Upper lobe of left lung (tissue), 6 donors: ENCODE measurements at regions not wholly inside any gene's neighbourhood (a gene's known extent, or its start where the extent isn't known, plus 50 kb on each side); places are given as distances from the start of the nearest gene placed in this dataset.

Experiments used
- ATAC-seq, 2 donors: fragments of 200-7000 bp; cut with Tn5 transposase; one replicate each; pipeline ENCODE4 v1.9.1; 2022; ENCODE audit warnings: mild to moderate bottlenecking in 2 of 2, moderate library complexity in 2 of 2; ENCODE audit not compliant: low FRiP score in 2 of 2
- DNase-seq, 2 donors: peaks; one replicate each; pipeline ENCODE4 v3.0.0-alpha.2; 2019 to 2020
- H3K27ac ChIP-seq, 4 donors: fragments of 200-600 bp; sonication (generic); one replicate each; pipeline ENCODE4 v1.5.1; 2016 to 2019
- H3K27me3 ChIP-seq, 4 donors: fragments of 200-600 bp; sonication (generic); one replicate each; pipeline ENCODE4 v1.5.1; 2017 to 2019
- H3K36me3 ChIP-seq, 4 donors: fragments of 200-600 bp; sonication (generic); one replicate each; pipeline ENCODE4 v1.5.1; 2016 to 2019
- H3K4me1 ChIP-seq, 4 donors: fragments of 200-600 bp; sonication (generic); one replicate each; pipeline ENCODE4 v1.5.1; 2018 to 2019
- H3K4me3 ChIP-seq, 4 donors: fragments of 200-600 bp; sonication (generic); one replicate each; pipeline ENCODE4 v1.5.1; 2017 to 2019; ENCODE audit warnings: mild to moderate bottlenecking in 2 of 4, moderate library complexity in 1 of 4
- H3K9me3 ChIP-seq, 4 donors: fragments of 200-600 bp; sonication (generic); one replicate each; pipeline ENCODE4 v1.5.1; 2018 to 2019
- EP300 ChIP-seq, 4 donors: sonication (generic); formaldehyde crosslinking; IDR thresholded peaks; one replicate each; pipeline ENCODE4 v1.5.1; 2017; ENCODE audit warnings: antibody characterized with exemption in 4 of 4, control low read depth in 2 of 4
- POLR2A ChIP-seq, 4 donors: fragments of 450-650 bp; IDR thresholded peaks; one replicate each; pipeline ENCODE4 v1.5.1; 2016 to 2017; ENCODE audit warnings: antibody characterized with exemption in 4 of 4, mild to moderate bottlenecking in 2 of 4
- POLR2AphosphoS5 ChIP-seq, 2 donors: sonication (generic); formaldehyde crosslinking; IDR thresholded peaks; one replicate each; pipeline ENCODE4 v1.5.1; 2017; ENCODE audit warnings: antibody characterized with exemption in 2 of 2
- WGBS, 2 donors: methylation state at CpG; one replicate each; pipeline ENCODE4 v1.1.5; 2017 to 2018; 5-methylcytosine and 5-hydroxymethylcytosine counted together
- TF ChIP-seq, protein P1 (sequence below), 6 experiments: fragments of 450-650 bp in 4 of 6; fragments of 200-600 bp in 2 of 6; sonication (generic) in 2 of 6; IDR thresholded peaks; one replicate each; pipeline ENCODE4 v1.5.1; 2016 to 2019; ENCODE audit warnings: antibody characterized with exemption in 6 of 6
- donor health status: DM: no; HTN: no; CAD: no; lungs with moderate emphysema.
- donor health status: DM: no; HTN: yes; CAD: no; lungs with severe emphysema.

DNA sequence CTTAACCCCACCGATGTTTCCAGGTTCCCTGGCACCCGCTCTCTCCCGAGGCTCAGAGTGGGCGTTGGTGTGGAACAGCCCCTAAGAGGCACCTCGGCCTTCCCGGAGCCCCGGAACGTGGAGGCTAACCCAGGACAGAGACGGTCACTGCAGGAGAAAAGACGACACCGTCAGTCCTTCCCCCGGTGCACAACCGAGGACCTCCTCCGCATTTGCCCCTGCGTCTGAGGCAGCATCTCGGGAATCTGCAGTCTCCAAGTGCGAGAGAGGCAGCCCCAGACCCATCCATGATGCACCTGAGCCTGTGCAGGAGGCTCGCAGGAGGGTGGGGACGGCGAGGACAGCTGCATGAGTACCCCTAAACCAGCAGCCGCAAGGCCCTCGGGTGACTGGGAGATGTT, 204.9 kb upstream of the SALL3 start:
- no peak overlapping the region for H3K4me3 ChIP-seq
- TF ChIP-seq, protein P1, sequence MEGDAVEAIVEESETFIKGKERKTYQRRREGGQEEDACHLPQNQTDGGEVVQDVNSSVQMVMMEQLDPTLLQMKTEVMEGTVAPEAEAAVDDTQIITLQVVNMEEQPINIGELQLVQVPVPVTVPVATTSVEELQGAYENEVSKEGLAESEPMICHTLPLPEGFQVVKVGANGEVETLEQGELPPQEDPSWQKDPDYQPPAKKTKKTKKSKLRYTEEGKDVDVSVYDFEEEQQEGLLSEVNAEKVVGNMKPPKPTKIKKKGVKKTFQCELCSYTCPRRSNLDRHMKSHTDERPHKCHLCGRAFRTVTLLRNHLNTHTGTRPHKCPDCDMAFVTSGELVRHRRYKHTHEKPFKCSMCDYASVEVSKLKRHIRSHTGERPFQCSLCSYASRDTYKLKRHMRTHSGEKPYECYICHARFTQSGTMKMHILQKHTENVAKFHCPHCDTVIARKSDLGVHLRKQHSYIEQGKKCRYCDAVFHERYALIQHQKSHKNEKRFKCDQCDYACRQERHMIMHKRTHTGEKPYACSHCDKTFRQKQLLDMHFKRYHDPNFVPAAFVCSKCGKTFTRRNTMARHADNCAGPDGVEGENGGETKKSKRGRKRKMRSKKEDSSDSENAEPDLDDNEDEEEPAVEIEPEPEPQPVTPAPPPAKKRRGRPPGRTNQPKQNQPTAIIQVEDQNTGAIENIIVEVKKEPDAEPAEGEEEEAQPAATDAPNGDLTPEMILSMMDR (IDR thresholded peaks at IDR 0.05) = no peak
- H3K4me1 ChIP-seq = no peaks in the 10 kb centered on the region
- WGBS, 2 donors = 90 to 93% methylated on average over 12 to 22 of the region's 22 CpGs
- no peaks in the 10 kb centered on the region for H3K27me3 ChIP-seq
- no peaks in the 10 kb centered on the region for H3K9me3 ChIP-seq
- ATAC-seq (no peak), DNase-seq (peak in 1 of 2 donors; percentile 17)
- no peak overlapping the region for H3K27ac ChIP-seq
- H3K36me3 ChIP-seq = no peaks in the 10 kb centered on the region

DNA sequence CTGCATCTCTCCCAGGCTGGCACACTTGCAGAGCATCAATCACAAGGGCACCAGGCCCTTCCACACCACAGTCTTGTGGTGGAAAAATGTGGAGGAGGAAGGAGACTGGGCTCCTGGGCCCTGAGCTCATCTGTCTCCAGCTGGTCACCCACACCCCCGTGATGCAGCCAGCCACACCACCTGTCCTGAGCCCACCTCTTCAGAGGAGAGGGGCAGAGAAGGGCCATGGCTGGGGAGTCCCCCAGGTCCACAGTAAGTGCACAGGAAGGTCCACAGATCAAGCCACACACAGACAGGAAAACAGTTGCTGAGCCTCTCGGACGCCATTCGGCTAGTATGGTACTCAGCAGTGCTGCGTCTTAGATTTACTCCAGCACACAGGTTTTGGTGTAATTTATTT, 203.5 kb upstream of the SALL3 start:
- DNase-seq = no peak
- no peak for ATAC-seq
- H3K4me1 ChIP-seq = no peaks in the 10 kb centered on the region
- H3K4me3 ChIP-seq = no peak overlapping the region
- no peak for TF ChIP-seq EP300 (IDR thresholded peaks at IDR 0.05)
- no peak for TF ChIP-seq POLR2A (IDR thresholded peaks at IDR 0.05)
- TF ChIP-seq POLR2AphosphoS5 (IDR thresholded peaks at IDR 0.05) = no peak
- TF ChIP-seq, protein P1 (IDR thresholded peaks at IDR 0.05) = no peak
- H3K27ac ChIP-seq = no peak overlapping the region
- no peaks in the 10 kb centered on the region for H3K9me3 ChIP-seq
- 79 to 92% methylated on average over 5 of the region's 5 CpGs for WGBS, 2 donors
- no peaks in the 10 kb centered on the region for H3K36me3 ChIP-seq
- H3K27me3 ChIP-seq = no peaks in the 10 kb centered on the region

DNA sequence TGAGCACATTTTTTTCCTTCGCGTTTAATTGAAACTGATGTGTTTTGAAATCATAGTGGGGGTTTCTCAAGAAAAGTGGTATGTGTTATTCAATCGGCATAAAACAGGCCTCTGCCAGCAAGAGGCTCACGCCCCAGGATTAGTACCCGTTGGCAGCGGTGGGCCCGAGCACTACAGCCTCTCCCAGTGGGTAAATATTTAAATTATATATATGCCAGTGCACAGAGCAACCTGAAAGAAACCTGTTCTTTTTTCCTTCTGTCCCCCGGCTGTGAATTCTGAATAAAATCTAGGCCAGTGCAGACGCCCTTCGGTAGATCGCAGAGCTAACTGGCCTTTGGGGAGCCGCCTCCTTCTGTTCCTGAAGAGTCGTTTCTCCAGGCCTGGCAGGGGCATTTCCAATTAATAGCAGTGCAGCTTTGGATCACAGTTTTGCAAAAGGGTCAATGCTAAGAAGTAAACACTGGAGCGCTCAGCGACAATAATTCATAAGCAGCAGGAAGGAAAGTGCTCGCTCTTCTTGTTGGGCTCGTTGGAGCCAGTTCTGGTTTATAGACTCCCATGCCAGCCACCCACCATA, 202.8 kb upstream of the SALL3 start:
- H3K4me1 ChIP-seq = no peaks in the 10 kb centered on the region
- DNase-seq = no peak
- WGBS, 2 donors = 66 to 79% methylated on average over 17 of the region's 17 CpGs
- no peak overlapping the region for H3K27ac ChIP-seq
- no peaks in the 10 kb centered on the region for H3K27me3 ChIP-seq
- H3K9me3 ChIP-seq = no peaks in the 10 kb centered on the region
- no peak overlapping the region for H3K4me3 ChIP-seq
- TF ChIP-seq EP300 (IDR thresholded peaks at IDR 0.05) (no peak), POLR2A (IDR thresholded peaks at IDR 0.05) (no peak), POLR2AphosphoS5 (IDR thresholded peaks at IDR 0.05) (no peak)
- TF ChIP-seq, protein P1 (IDR thresholded peaks at IDR 0.05) = no peak
- no peaks in the 10 kb centered on the region for H3K36me3 ChIP-seq
- ATAC-seq = no peak

DNA sequence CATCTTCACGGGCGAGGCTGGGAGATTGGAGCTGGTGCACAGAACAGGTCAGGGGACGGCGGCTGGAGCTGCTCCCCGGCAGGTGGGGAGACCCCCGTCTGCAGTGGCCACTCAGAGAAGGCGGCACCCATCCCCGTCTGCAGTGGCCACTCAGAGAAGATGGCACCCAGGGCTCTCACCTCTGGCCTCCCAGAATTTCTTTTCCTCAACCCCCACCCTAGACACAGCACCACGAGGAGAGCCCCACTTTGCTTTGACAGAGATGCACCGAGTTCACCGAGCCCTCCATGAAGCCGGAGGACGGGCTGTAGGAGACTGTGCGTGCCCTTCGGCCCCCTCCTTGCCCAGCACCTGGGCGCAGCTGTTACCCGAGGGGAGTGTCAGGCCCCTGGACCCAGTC, 201.6 kb upstream of the SALL3 start:
- H3K4me1 ChIP-seq = no peaks in the 10 kb centered on the region
- H3K27me3 ChIP-seq = no peaks in the 10 kb centered on the region
- H3K4me3 ChIP-seq = no peak overlapping the region
- no peaks in the 10 kb centered on the region for H3K9me3 ChIP-seq
- 84 to 92% methylated on average over 11 to 17 of the region's 17 CpGs for WGBS, 2 donors
- DNase-seq (peak in 1 of 2 donors; percentile 17), ATAC-seq (no peak)
- TF ChIP-seq, protein P1 (IDR thresholded peaks at IDR 0.05) = no peak
- TF ChIP-seq EP300 (IDR thresholded peaks at IDR 0.05) = no peak
- H3K27ac ChIP-seq = no peak overlapping the region
- no peaks in the 10 kb centered on the region for H3K36me3 ChIP-seq

DNA sequence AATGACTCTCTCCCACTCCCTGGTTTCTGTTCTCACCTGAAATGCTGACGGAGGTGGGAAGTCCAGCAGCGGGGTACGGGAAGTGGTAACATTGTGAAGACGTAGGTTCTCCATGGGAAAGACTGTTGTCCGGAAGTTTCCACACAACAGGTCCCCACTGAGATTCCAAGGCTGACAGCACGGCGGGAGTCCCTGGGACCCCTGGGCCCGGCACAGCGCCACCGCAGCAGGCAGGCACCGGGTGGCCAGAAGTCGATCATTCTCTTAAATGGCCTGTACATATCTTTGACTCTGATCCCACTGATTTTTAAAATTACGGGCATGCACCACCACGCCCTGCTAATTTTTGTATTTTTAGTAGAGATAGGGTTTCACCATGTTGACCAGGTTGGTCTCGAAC, 201.0 kb upstream of the SALL3 start:
- 92 to 95% methylated on average over 15 of the region's 15 CpGs for WGBS, 2 donors
- Histone ChIP-seq H3K4me1 (no peaks in the 10 kb centered on the region), H3K27me3 (no peaks in the 10 kb centered on the region), H3K9me3 (no peaks in the 10 kb centered on the region), H3K4me3 (no peak overlapping the region), H3K27ac (no peak overlapping the region), H3K36me3 (no peaks in the 10 kb centered on the region)
- ATAC-seq (no peak), DNase-seq (no peak)
- TF ChIP-seq EP300 (IDR thresholded peaks at IDR 0.05) (no peak), POLR2AphosphoS5 (IDR thresholded peaks at IDR 0.05) (no peak), POLR2A (IDR thresholded peaks at IDR 0.05) (no peak)
- TF ChIP-seq, protein P1 (IDR thresholded peaks at IDR 0.05) = no peak
